SHP77 (cell line): ENCODE measurements at regions not wholly inside any gene's neighbourhood (a gene's known extent, or its start where the extent isn't known, plus 50 kb on each side); places are given as distances from the start of the nearest gene placed in this dataset.
"Not testable (repeated sequence)": the region's sequence is repeated elsewhere in the genome, so short reads cannot be mapped to it uniquely, and the experiment has no call there.

Experiments used
- DNase-seq, 2 experiments: peaks; one replicate each; lab custom pipeline; 2025; lab: John Stamatoyannopoulos, UW

DNA sequence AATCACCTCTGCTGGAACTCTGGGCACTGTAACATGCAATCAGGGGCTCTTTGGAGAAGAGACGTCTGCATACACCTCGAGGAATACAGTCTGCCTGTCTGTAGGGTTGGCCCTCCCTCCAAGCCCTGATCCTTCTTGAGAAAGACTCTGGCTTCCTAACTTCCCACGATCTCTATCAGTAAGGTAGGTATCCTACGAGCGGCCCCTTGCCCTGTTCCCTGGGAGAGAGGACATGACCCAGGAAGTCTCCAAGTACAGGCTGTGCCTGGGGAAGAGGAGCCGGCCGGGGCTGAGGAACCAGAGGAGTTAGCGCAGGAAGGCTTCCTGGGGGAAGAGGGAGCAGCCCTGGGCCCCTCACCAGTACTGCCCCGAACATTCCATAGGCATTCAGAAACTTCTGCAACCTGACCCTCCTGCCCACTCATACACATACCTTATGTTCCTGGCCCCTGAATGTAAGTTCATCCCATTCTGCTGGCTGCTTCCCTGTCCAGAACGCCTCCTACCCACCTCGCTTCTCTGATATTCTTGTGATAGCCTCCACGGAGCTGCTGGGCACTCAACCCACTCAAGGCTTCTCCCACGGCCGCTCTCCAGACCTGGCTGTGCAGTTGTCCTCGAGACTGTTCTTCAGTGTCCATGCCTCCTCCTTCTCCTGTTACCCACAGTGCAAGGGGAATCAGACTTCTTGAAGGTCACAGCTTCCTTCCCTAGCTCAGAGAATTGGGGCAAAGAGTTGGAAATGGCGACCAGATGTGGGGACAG, 116.1 kb downstream of the CYP26B1 start:
- no peak for DNase-seq

DNA sequence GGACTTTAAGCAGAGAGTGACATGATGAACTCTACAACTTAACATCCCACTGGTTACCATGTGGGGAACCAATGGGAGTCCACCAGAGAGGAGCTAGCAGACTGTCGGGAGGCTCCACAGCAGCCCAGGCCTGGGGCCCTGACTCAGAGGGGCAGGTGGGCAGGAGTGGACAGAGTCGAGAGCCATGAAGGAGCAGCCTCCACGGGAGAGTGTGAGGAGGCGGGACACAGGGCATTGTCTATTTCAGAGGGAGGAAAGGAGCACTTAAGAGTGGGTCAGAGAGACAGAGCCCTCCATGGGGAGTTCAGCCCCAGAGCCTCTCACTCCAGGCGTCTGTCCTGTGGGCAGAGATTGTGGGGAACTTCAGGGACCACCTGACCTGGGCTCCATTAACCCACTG, 118.7 kb downstream of the CYP26B1 start:
- DNase-seq: no peak

DNA sequence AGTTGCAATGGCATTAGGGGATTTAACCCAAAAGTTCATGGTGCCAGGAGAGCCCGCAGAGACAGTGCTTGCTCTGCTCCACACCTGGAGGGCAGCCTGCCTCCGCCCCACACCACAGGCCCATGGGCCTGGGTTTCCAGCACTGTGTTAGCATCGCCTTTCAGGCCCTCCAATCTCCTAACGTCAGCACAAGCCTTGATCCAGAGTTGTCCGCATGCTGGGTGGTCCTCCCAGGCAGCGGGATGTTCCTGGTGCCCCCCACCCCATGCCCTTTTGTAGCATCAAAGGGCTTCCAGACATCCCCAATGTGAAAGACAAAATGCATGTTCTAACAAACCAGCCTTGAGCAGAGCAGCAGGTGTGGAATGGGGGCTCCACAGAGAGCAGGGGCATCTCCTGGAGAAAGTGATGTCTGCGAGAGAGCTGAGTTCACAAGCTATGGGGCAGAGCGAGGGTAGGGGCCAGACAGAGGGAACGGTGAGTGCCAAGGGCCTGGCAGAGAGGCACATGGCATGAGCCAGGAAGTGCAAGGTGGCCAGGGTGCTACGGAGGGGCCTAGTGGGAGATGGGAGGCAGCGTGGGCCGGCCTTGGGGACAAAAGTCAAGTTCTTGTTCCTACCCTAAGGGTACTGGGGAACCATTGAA, 119.2 kb downstream of the CYP26B1 start:
- DNase-seq: no peak

DNA sequence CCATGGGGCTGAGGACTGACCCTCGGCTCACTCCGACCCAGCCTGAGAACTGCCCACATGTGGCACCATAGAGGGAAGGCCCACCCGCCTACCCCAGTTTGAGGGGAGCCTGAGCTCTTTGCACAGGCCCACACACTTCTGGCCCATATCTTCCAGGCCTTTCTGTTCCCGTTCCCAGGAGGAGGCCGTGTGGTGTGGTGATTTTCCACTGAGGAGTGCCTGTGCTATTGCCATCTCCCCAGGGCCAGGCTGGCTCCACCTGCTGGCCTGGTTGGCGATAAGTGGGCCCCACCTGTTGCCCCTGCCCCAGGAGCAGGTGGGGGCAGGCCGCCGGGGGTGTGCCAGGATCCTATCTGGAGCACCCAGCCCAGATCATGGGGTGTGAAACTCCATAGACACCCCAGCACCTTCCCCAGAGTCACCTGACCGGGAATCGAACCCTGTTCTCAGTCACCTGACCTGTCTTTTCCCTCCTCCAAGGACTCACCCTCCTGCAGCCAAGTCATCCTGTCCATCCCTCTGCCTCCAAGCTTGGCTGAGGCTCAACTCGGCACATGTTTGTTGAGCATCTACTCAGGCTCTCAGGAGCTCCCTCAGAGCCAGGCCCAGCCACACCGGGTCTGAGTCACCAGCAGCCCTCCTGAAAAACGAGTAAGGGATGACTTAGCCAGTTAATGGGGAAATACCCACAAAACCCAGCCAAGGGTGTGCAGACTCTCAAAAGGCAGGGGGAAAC, 120.1 kb downstream of the CYP26B1 start:
- DNase-seq: no peak

DNA sequence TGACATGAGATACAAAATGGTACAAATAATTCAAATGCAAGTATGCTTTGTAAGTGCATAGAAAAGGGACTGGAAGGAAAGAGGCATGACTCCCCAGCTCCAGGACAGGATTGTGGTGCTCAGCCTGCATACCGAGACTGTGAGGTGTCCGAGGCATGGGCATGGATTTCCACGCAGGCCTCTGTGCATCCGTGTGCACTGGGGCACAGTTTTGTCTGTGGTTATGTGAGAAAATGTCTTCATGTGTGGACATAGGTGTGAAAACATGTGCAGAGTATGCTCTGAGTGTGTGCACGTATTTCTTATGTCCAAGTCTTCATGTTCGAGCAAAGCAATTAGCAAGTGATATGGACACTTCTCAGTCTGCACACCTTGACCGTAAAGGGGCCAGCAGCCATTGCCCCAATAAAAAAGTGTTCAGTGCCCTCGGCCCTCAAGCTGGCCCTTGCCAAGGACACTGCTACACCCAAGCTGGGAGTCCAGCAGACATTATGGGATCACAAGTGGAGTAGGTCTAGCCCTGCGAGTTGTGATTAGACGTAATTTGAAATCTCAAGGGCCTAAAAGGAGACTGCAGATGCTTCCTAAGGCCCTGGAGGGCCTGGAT, 120.7 kb downstream of the CYP26B1 start:
- no peak for DNase-seq

DNA sequence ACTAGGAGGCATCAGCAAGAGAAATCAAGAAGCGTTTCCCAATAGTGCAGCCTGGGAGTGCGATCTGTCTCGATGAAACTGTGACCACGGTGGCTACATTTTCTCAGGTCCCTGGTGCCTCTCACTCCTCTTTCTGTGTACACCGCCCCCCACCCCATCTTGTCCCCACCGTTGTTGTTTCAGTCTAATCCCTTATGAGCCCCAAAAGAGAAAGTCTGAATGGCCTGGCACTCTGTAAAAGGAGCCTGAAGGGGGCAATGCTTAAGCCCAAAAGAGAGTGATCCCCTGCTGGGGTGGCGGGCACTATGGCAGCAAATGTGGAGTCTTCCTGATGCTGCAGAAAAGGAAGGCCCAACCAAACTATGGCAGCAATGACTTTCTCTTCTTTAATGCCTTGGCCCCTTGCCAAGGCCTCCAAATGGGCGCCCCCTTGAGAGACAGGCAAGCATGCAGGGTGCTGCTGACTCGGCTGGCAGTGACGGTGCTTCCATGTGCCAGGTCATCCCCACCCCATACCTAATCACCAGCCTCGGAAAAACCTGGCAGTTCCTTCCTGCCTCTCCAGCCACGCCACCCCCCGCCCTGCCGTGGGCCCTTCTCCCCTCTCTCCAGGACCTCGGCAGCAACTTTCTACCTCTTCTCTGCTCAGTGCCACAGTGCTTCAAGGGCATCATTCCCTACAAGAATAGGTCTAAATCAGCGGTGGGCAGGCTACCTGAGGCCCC, 123.0 kb downstream of the CYP26B1 start:
- no peak for DNase-seq

DNA sequence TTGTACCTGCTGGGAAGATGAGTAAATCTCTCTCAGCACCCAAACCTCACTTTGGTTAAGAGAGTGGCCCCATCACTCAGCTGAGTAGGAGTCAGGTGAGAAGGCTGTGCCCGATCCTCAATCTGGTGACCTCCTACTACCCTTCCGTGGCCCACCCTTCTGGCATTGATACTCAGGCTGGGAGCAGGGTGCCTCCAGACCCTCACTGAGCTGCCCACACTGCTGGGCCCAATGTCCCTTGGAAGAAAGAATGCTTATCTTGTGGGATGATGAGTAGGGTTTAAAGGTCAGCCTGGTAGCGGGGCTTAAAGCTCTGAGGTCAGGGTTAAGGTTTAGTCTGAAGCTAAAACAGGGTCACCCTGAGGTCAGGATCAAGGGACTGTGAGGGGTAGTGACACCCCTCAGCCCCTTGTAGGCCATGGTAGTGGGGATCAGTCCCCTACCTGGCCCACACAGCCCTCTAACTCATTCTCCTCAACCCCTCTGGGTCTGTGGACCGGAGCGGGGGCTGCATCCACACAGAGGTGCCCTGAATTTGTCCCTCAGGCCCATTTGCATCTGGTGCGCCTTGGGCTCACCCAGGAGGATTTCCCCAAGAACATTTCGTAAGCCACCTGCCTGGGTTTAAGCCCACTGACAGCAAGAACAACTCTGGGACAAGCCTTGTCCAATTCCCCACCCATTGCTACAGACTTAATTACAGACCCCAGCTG, 123.8 kb downstream of the CYP26B1 start:
- DNase-seq: no peak

DNA sequence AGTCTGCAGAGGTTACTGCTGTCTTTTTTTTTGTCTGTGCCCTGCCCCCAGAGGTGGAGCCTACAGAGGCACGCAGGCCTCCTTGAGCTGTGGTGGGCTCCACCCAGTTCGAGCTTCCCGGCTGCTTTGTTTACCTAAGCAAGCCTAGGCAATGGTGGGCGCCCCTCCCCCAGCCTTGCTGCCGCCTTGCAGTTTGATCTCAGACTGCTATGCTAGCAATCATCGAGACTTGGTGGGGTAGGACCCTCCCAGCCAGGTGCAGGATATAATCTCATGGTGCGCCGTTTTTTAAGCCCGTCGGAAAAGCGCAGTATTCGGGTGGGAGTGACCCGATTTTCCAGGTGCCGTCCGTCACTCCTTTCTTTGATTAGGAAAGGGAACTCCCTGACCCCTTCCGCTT, 126.3 kb downstream of the CYP26B1 start:
- not testable (repeated sequence) for DNase-seq

DNA sequence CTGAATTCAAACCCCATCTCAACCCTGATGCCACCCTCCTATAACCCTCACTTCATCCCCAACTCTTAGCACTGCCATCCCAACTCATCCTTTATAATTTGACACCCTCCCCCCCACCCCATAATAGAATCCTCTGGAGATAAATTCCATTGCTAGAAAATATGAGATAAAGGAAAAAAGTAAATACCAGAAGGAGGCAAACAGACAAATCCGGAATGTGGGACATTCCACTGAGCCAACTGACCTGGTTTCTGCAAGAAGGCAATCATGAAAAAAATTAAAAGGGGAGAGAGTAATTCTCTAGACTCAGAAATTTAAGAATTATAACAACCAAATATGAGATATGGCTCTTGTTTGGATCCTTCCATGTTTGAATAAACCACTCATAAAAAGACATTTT, 132.4 kb downstream of the CYP26B1 start:
- DNase-seq: no peak

DNA sequence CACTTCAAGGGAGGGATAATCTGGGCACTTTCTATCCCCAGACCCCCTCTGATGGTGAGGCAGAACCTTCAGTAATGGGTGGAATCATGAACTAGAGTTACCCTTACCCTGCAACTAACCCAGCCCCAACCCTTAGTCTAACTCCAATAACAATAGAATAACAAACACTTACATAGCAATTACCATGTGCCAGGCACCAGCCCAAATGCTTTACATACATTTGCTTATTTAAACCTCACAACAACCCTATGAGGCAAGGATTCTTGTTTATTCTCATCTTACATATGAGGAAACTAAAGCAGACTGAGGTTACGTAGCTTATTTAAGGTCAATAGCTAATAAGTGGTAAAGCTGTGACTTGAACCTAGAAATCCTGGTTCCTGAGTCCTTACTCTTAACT, 132.8 kb downstream of the CYP26B1 start:
- DNase-seq: no peak

DNA sequence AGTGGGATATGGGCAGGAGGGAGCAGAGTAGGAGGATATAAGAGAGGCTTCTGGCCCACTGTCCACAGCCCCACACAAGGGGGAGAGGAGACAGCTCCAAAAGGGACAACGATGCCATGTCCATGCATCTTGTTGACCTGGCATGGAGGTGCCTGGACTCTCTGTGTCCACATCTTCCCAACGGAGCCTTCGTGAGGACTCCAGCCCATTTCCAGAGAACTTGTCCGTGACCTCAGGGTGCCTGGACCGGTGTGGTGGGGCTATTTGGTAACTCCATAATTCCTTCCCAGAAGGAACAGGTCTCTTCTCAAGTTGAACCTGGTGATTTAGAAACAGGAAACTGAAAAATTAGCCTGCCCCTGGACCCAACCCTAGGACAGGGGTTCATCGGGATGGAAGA, 133.9 kb downstream of the CYP26B1 start:
- DNase-seq: no peak

DNA sequence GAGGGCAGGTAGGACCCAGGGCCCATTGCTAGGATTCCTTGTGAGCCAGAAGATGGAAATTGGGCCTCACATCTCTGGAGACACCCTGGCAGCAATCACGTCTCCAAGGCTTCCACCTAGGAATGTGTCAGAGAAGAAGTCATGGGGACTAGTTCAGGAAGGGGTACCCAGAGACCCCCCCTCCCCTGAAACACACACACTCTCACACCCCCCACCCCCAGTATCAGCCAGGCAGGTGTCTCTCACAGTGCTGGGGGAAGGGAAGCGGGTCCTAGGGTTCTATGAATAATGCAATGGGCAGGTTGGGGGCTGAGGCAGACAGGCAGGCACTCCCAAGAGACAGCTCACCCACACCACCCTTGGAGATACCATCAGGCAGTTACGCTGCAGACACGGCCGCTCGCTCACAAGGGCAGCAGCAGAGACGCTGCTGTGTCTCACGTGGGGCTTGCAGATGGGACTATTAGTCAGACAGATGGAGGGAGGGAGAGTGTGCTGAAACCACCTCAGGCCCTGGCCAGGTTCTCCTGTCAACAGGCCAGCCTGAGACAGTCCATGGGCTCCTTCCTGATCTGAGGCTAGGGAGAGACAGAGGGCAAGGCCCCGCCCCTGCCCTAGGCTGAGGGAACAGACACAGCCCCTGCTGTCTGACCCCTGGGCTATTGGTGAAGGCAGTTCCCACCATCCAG, 134.6 kb downstream of the CYP26B1 start:
- DNase-seq: no peak

DNA sequence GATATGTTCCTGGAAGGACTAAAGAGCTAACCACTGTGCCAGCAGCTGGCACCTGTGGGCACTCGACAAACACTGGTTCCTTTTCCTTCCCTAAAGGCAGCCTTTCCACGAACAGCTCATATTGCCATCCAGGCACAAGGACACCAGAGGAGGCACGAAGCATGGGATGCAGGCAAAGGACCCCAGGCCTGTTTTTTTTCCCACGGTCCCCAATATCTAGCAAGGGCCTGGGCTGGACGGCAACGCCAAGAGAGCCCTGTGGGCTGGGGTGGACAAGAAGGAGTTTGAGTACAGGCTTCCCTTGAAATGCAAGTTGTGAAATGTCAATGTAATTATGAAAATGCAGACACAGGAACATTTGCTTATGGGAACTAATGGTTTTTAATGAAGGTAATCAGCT, 135.9 kb downstream of the CYP26B1 start:
- no peak for DNase-seq

DNA sequence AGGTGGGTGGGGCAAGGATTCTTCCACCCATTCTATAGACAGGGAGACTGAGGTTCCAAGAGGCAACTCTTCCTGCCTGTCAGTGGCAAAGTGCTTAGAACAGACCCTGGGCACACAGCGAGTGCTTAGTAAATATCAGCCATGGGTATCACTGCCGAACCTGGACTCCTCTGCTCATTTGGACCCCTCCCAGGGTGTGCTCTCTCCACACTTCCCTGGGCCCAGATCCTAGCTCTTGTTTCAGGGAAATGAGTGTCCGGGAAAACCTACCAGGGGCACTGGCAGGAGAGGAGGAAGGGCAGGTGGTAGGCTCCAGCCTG, 136.3 kb downstream of the CYP26B1 start:
- no peak for DNase-seq

DNA sequence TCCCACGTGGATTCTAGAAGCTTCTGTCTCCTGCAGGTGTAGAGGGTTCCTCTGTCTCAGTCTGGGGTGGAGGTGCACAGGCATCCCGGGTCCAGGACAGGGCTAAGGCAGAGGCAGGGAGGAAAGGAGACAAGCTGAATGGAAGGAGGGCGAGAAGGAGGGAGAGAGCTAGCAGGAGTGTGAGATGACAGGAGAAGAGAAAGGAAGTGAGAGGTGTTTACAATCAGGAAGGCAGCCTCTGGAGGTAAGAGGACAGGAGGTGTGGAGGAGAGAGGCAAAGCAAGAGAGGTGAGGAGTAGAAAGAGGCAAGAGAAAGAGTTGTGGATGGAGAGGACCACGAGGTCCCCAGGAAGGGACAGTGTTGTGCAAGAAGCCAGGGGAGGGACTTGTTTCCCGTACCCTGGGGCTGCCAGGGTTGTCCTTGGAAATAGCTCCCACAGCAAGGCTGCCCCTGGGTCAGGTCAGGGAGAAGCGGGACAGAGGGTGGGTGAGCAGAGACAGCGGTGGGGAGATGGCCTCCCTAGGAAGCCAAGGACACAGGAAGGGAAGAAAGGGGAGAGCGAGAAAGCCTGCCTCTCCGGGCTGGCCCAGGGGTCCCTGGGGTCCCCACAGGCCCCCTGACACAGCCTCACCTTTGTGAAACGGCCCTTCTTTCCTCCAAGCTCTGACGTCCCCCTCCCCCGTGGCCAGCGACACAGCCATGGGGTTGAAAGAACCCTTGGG, 136.9 kb downstream of the CYP26B1 start:
- DNase-seq: no peak

DNA sequence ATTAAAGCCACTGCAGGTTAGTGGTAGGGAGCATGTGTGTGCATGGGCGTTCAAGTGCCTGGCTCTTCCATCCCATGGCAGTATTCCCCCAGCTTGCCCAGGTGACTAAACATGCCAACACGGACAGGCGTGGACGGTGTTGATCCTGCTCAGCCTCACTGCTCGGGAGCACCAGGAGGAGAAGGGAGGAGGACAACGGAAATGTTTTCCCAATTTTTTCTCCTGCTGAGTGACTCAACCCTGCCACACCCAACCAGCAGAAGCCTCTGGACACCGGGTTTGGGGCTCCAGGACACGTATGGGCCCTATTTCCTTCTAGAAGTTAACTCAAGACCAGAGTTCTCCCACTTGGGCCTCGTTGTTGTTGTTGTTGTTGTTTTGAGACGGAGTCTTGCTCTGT, 139.1 kb downstream of the CYP26B1 start:
- DNase-seq: no peak

DNA sequence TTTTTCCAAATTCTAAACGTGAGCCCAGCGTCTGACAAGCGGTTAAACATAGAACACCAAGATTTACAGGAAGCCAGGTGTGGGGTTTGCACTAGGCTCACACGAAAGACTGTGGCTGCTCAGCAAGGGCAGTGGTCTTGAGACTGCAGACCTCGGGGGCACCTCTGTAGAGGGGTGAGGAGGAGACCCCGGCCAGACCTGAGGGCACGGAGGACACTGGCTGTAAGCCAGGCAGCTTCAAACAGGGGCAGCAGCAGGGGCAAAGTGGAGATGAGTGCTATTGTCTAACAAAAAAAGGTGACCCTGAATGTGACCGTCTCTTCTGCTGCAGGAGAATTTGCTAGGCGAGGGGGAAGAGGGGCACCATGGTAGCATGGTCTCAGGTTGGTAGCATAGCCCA, 140.3 kb downstream of the CYP26B1 start:
- DNase-seq: no peak

DNA sequence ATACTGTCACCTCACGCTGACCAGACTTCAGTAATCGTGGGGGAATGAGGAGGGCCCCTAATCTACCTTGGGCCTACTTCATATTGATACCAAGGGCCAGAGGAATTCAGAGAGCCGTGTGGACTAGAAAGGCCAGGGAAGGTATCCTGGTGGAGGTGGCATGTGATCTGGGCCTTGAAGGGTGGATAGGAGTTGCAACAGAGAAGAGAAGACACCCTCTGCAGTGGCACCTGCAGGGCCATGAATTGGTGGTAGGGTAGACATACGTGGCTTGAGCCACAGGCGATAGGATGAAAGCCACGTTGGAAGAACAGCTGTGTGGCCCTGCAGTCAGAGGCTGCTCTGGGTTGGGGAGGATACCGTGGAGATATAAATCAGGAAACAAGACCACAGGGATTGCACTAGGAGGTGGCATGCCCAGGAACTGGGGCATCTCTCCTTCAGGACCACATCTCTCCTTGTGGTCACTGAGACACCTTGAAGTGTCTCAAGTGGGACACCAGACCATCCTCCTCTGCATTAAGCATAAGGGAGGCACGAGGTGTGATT, 141.4 kb downstream of the CYP26B1 start:
- DNase-seq: no peak

DNA sequence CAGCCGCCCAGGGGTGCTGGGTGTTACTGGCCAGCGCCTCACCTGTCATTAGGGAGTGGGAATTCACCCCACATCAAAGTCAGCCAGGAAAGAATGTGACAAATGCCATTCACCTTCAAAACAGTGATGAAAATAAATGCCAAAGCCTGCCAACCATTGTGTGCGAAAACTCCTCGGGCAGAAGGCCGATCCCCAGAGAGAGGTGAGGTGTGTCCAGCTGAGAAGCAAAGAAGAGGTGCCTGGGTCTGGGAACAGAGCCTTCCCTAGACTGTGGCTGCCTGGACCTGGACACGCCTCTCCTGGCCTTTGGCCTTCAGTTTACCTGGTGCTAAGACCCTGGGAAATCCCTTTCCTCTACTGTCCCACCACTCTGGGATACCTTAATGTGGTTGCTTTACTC, 142.7 kb downstream of the CYP26B1 start:
- DNase-seq: no peak
